ENCODE measurements at regions not wholly inside any gene's neighbourhood (a gene's known extent, or its start where the extent isn't known, plus 50 kb on each side); places are given as distances from the start of the nearest gene placed in this dataset.
"Not testable (repeated sequence)": the region's sequence is repeated elsewhere in the genome, so short reads cannot be mapped to it uniquely, and the experiment has no call there.

- DNase-seq (ENCODE audit: low spot score in 2 of 2), result no peak
- no peak for FAIRE-seq
Measured at GRCh38 chr9:28394774-28395173, 821.5 kb upstream of the C9orf72 start.

DNA sequence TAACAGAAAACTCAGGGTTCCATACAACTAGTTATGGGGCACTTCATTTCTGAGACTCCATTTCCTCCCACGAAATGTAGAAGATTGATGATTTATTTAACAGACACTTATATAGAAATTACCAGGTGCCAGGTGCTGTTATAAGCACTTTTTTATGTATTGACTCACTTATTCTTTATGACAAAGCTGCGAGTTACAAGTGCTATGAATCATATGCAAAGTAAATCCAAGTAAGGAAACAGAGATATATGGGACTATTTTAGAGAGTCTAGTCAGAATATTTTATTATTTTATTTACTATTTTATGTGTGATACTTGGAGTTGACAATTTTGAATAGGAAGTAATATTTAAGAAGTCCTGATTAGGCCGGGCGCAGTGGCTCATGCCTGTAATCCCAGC lies 822.8 kb upstream of the C9orf72 start:
- FAIRE-seq (no peak), DNase-seq (ENCODE audit: low spot score in 2 of 2) (no peak)

GRCh38 chr9:28407351-28407750 lies 834.1 kb upstream of the C9orf72 start:
- DNase-seq (ENCODE audit: low spot score in 2 of 2) (no peak), FAIRE-seq (no peak)

- DNase-seq (ENCODE audit: low spot score in 2 of 2), result no peak
- FAIRE-seq, result no peak
Measured at GRCh38 chr9:28409919-28410318, 836.6 kb upstream of the C9orf72 start.

DNA sequence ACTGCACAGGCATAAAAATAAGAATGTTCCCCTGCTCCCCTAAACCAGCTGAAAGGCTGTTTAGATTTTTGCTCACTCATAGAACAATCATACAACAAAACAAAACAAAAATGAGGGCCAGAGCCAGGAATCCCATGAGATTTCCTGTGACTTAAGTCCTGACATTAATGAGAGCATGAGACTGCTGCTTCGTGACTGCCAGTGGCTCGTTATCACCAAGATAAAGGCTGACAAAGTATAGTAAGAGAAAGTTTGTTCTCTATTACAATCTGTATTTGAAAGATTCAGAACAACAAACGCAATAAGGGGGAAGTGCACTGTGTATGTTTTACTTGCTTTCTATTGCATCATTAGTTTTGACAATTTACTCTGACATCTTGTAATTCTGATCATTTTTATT lies 837.1 kb upstream of the C9orf72 start:
- DNase-seq (ENCODE audit: low spot score in 2 of 2) (no peak), FAIRE-seq (no peak)

DNA sequence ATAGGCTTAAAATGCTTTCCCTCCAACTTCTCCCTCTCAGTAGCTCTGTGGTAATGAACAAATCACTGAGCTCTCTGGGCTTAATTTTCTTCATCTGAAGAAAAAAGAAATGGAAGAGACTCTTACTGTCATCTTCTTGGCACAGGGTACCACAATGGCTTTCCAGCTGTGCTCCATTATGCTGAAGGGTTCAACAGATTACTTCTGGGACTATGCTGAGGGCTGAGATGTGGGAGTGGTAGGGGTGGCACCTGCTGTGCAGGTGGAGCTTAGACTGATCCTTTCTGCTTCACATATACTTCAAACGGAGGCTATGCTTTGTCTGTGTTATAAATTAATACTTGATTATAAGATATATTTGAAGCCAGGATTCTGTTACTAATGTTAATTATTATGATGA lies 840.2 kb upstream of the C9orf72 start:
- no peak for FAIRE-seq
- DNase-seq (ENCODE audit: low spot score in 2 of 2), result no peak

GRCh38 chr9:28423255-28423654 lies 850.0 kb upstream of the C9orf72 start:
- no peak for DNase-seq (ENCODE audit: low spot score in 2 of 2)
- no peak for FAIRE-seq

DNA sequence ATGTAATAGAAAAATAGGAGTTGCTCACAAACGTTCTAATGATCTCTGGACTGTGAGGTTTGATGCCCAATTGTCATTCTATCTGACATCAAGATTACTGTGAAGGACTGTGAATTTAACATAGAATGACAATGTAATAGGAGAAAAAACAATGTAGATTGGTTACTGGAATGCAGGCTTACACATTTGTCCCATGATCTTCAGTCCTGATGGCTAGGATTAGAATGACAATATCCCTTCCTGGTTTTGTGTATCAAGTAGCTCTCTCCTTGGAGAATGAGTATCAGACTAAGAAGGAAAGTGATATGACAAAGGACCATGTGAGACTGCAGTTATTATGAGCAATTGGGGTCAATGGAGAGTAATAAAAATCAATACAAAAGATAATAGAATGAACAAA lies 862.2 kb upstream of the C9orf72 start:
- no peak for FAIRE-seq
- DNase-seq (ENCODE audit: low spot score in 2 of 2), result no peak

- DNase-seq (ENCODE audit: low spot score in 2 of 2) (no peak), FAIRE-seq (no peak)
Measured at GRCh38 chr9:28439688-28440087, 866.4 kb upstream of the C9orf72 start.

- DNase-seq (ENCODE audit: low spot score in 2 of 2) (no peak), FAIRE-seq (no peak)
Measured at GRCh38 chr9:28443461-28443860, 870.2 kb upstream of the C9orf72 start.

DNA sequence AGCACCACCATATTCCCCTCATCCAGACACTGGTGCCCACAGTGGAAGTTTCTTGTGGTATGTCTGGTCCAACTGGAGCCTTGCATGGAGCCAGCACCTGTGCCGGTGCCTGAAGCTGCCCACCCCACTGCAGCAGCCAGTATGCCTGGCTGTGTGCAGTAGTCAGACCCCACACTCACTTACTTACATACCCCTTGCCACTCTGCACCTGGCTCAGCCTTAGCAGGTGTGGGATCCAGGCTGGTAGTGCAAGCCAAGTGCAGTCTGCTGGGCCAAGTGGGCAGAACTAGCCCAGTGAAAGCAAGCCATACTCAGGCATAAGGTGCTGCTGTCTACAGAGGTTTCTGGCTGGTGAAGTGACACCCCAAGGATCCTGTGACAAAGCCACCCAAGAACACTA lies 871.4 kb upstream of the C9orf72 start:
- FAIRE-seq (no peak), DNase-seq (ENCODE audit: low spot score in 2 of 2) (no peak)

GRCh38 chr9:28445211-28445610 lies 871.9 kb upstream of the C9orf72 start:
- FAIRE-seq (no peak), DNase-seq (ENCODE audit: low spot score in 2 of 2) (no peak)

- DNase-seq (ENCODE audit: low spot score in 2 of 2) (no peak), FAIRE-seq (no peak)
Measured at GRCh38 chr9:28453918-28454317, 880.6 kb upstream of the C9orf72 start.

- FAIRE-seq, result no peak
- no peak for DNase-seq (ENCODE audit: low spot score in 2 of 2)
Measured at GRCh38 chr9:28456861-28457260, 883.6 kb upstream of the C9orf72 start.

DNA sequence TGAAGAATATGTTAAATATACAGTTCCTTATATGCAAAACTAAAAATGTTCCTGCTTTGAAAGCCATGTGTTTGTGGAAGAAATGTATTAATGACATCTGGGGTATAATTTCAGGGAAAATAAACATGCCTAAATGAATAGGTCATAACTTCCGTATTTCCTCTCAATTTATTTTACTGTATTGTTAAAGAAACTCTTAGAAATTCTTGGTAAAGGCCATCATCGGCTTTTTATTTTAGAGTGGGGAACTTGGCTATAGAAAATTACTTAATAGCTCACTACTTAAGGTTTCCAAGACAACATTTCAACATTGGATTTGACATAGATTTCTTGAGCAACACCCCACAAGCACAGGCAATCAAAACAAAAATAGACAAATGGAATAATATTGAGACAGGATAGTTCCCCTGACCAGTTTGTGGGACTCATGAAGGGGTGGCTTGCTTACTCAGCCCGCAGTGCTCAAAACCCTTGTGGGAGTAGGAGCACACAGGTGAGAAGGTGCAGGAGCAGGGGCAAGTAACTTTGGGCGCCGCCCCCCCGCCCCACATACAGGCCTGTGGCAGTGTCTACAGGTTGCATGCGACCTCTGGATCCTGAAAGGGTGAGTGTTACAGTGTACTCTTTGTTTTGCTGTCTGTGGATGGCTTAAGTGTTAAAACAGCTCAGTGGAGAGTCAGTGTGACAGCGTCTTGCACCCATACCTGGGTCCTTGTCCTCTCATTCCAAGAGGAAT lies 891.4 kb upstream of the C9orf72 start:
- DNase-seq (ENCODE audit: low spot score in 2 of 2) (no peak), FAIRE-seq (no peak)

DNA sequence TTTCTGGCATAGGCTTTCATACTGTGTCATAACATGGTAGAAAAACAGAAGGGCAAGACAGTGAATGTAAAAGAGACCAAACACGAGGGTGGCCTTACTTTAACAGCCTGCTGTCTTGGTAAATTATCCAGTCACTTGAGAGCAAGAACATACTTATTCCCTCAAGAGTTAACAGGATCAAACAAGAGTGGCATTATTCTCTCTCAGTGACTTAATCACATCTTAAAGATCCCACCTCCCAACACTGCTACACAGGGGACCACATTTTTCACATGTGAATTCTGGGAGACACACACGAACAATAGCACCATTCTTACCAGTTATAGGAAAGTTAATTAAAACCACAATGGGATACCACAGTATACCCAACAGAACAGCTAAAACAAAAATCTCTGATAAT lies 898.0 kb upstream of the C9orf72 start:
- FAIRE-seq, result no peak
- DNase-seq (ENCODE audit: low spot score in 2 of 2), result no peak

GRCh38 chr9:28487561-28487960 lies 914.3 kb upstream of the C9orf72 start:
- FAIRE-seq (no peak), DNase-seq (ENCODE audit: low spot score in 2 of 2) (no peak)

- FAIRE-seq, result no peak
Measured at GRCh38 chr9:28491121-28491520, 917.8 kb upstream of the C9orf72 start.

GRCh38 chr9:28498168-28498567 lies 924.9 kb upstream of the C9orf72 start:
- not testable (repeated sequence) for FAIRE-seq; DNase-seq (ENCODE audit: low spot score in 2 of 2)

More at GRCh38 chr9:28491121-28491520, 917.8 kb upstream of the C9orf72 start:
- no peak for DNase-seq (ENCODE audit: low spot score in 2 of 2)

GRCh38 chr9:28502189-28502588 lies 928.9 kb upstream of the C9orf72 start:
- no peak for DNase-seq (ENCODE audit: low spot score in 2 of 2)
- FAIRE-seq, result no peak

DNA sequence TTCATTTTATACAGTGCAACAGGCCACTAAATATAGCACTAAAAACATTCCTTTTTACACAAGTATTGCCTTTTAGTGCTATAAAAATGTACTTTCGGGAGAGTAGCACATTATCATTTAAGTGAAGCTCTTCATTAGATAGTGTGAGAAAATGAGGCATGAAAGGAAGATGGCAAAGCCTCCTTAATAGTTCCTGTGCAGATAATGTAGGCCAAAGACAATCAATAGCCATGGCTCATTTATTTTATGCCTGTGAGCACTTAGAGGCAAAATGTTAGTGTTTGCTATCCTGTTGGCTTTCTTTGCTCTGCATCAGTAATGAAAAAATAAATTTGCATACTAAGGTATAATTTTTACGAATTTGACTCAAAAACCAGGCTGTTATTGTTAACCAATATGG lies 929.5 kb upstream of the C9orf72 start:
- DNase-seq (ENCODE audit: low spot score in 2 of 2) (no peak), FAIRE-seq (no peak)

DNA sequence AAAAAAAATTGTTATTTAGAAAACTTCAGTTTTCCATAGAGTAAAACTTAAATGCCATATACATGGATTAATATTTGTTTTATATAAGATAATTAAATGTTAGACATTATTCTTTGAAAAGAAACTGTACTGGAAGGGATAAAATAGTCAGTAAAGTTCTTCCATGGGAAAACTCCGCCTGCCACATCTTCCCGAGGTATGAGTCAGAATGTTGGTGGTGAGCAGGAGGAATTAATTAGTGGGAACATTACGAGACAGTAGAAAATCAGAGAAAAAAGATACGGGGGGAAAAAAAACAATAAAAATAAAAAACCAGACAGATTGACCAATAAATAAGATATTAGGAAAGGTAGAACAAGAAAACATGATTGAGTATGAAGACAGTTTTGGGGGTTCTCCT lies 930.3 kb upstream of the C9orf72 start:
- DNase-seq (ENCODE audit: low spot score in 2 of 2) (no peak), FAIRE-seq (no peak)

GRCh38 chr9:28518439-28518838 lies 945.2 kb upstream of the C9orf72 start:
- no peak for FAIRE-seq

More at GRCh38 chr9:28518439-28518838, 945.2 kb upstream of the C9orf72 start:
- DNase-seq (ENCODE audit: low spot score in 2 of 2), result no peak

Data from frontal cortex (tissue), 3 donors.